Cardiac muscle cell (in vitro differentiated cells and primary cell): ENCODE measurements at regions not wholly inside any gene's neighbourhood (a gene's known extent, or its start where the extent isn't known, plus 50 kb on each side); places are given as distances from the start of the nearest gene placed in this dataset.

Source experiments
- DNase-seq, 2 donors: peaks; one replicate each; pipeline versions ENCODE4 v3.0.0 to v3.0.0-alpha.2; 2010 to 2017; ENCODE audit warnings: low read depth in 1 of 2, low spot score in 1 of 2
- H3K27ac ChIP-seq: fragments of 200-600 bp; sonication (generic); 2 replicates; pipeline ENCODE4 v1.5.1; 2016
- H3K27me3 ChIP-seq: fragments of 200-600 bp; sonication (generic); 2 replicates; pipeline ENCODE4 v1.6.0; 2016; ENCODE audit warnings: control low read depth
- H3K36me3 ChIP-seq: fragments of 200-600 bp; sonication (generic); 2 replicates; pipeline ENCODE4 v1.5.1; 2016; ENCODE audit warnings: control low read depth
- H3K4me1 ChIP-seq: fragments of 200-600 bp; sonication (generic); 2 replicates; pipeline ENCODE4 v1.8.1; 2017; ENCODE audit warnings: low read depth, mild to moderate bottlenecking, mixed run types
- H3K4me3 ChIP-seq: fragments of 200-600 bp; sonication (generic); 2 replicates; pipeline ENCODE4 v1.5.1; 2016; ENCODE audit warnings: mild to moderate bottlenecking
- H3K9me3 ChIP-seq: fragments of 200-600 bp; sonication (generic); 2 replicates; pipeline ENCODE4 v1.5.1; 2017; ENCODE audit warnings: low read depth, mild to moderate bottlenecking, control low read depth
- CTCF ChIP-seq: IDR thresholded peaks from 2 replicates; pipeline ENCODE4 v1.5.1; 2012; ENCODE audit warnings: low read depth, mild to moderate bottlenecking, low read length

GRCh38 chr6:82702574-82702973, 339.0 kb downstream of the TPBG start:
- no peaks in the 10 kb centered on the region for H3K4me1 ChIP-seq
- no peaks in the 10 kb centered on the region for H3K27me3 ChIP-seq
- H3K4me3 ChIP-seq, result no peak overlapping the region
- no peak overlapping the region for H3K27ac ChIP-seq
- no peak for TF ChIP-seq CTCF
- no peak for DNase-seq
- no peaks in the 10 kb centered on the region for H3K36me3 ChIP-seq
- H3K9me3 ChIP-seq, result no peaks in the 10 kb centered on the region

DNA sequence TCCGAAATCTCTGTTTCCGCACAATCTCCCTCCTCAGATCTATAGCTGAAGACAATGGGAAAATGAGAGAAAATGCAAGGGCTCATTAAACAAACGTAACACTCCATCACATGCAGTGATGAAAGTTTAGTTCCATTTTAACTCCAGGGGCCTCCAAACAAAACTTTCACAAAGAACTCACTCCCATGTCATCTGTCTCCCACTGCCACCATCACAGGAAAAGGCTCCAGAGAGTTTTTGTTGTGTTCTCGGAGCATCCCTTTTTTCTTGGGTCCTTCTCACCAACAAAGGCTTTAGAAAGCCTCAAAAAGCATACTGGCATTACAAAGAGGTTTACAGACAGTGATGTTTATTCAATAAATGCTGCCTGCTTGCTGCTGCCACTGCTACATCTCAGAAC, 339.6 kb downstream of the TPBG start:
- TF ChIP-seq CTCF, result no peak
- no peaks in the 10 kb centered on the region for H3K27me3 ChIP-seq
- H3K4me3 ChIP-seq, result no peak overlapping the region

GRCh38 chr6:82704045-82704444, 340.4 kb downstream of the TPBG start:
- H3K4me1 ChIP-seq, result no peaks in the 10 kb centered on the region
- DNase-seq, result no peak

More for the DNA sequence above, 339.6 kb downstream of the TPBG start:
- Histone ChIP-seq H3K9me3 (no peaks in the 10 kb centered on the region), H3K27ac (no peak overlapping the region), H3K36me3 (no peaks in the 10 kb centered on the region), H3K4me1 (no peaks in the 10 kb centered on the region)
- no peak for DNase-seq

GRCh38 chr6:82705579-82705978, 342.0 kb downstream of the TPBG start:
- H3K9me3 ChIP-seq, result no peaks in the 10 kb centered on the region
- no peak overlapping the region for H3K27ac ChIP-seq
- TF ChIP-seq CTCF, result no peak
- H3K4me1 ChIP-seq, result no peaks in the 10 kb centered on the region
- no peak for DNase-seq
- H3K27me3 ChIP-seq, result no peaks in the 10 kb centered on the region
- no peak overlapping the region for H3K4me3 ChIP-seq
- no peaks in the 10 kb centered on the region for H3K36me3 ChIP-seq

More at GRCh38 chr6:82704045-82704444, 340.4 kb downstream of the TPBG start:
- Histone ChIP-seq H3K36me3 (no peaks in the 10 kb centered on the region), H3K27me3 (no peaks in the 10 kb centered on the region), H3K9me3 (no peaks in the 10 kb centered on the region), H3K4me3 (no peak overlapping the region), H3K27ac (no peak overlapping the region)
- TF ChIP-seq CTCF, result no peak

- H3K9me3 ChIP-seq, result no peaks in the 10 kb centered on the region
- H3K27me3 ChIP-seq, result no peaks in the 10 kb centered on the region
- DNase-seq, result no peak
- no peaks in the 10 kb centered on the region for H3K4me1 ChIP-seq
- no peak overlapping the region for H3K4me3 ChIP-seq
- no peaks in the 10 kb centered on the region for H3K36me3 ChIP-seq
- H3K27ac ChIP-seq, result no peak overlapping the region
- no peak for TF ChIP-seq CTCF
These were observed 347.6 kb downstream of the TPBG start for GRCh38 chr6:82711105-82711827.

DNA sequence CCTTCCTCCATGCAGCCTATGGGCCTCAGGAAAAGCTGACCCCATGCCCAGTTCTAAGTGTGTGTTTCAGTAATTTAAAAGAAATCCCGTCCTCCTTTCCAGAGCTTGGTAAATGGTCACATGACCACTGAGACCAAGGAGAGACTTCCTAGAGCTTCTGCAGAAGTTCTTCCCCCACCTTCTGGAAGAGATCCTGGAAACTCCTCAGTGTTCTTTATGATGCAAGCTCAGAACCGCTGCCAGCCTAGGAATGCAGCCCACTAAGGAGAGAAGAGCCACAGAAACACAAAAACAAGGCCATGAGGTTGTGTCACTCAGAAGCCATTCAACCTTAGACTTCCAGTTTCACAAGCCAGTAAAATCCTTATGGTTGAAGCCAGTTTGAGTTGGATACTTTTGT, 348.4 kb downstream of the TPBG start:
- no peak overlapping the region for H3K27ac ChIP-seq
- DNase-seq, result peak in 1 of 2 donors; percentile 70
- no peaks in the 10 kb centered on the region for H3K9me3 ChIP-seq
- H3K36me3 ChIP-seq, result no peaks in the 10 kb centered on the region
- no peak overlapping the region for H3K4me3 ChIP-seq
- no peak for TF ChIP-seq CTCF
- no peaks in the 10 kb centered on the region for H3K27me3 ChIP-seq
- no peaks in the 10 kb centered on the region for H3K4me1 ChIP-seq
